Progenitor cell of endocrine pancreas (in vitro differentiated cells): ENCODE measurements at regions not wholly inside any gene's neighbourhood (a gene's known extent, or its start where the extent isn't known, plus 50 kb on each side); places are given as distances from the start of the nearest gene placed in this dataset.

ENCODE experiments used
- DNase-seq: peaks from one replicate; pipeline ENCODE4 v3.0.0; 2021; ENCODE audit warnings: low spot score; ENCODE audit not compliant: unreplicated experiment
- H3K27ac Mint-ChIP-seq: 2 replicates; pipeline ENCODE4 v1.8.0; 2021; ENCODE audit warnings: mild to moderate bottlenecking, moderate library complexity, mixed read lengths
- H3K27me3 Mint-ChIP-seq: 2 replicates; pipeline ENCODE4 v1.8.0; 2021; ENCODE audit warnings: mixed read lengths
- H3K36me3 Mint-ChIP-seq: 2 replicates; pipeline ENCODE4 v1.8.0; 2022; ENCODE audit warnings: mixed read lengths; ENCODE audit not compliant: insufficient read depth
- H3K4me1 Mint-ChIP-seq: 2 replicates; pipeline ENCODE4 v1.8.0; 2021; ENCODE audit warnings: low read depth, mixed read lengths
- H3K4me3 Mint-ChIP-seq: 2 replicates; pipeline ENCODE4 v1.8.0; 2021; ENCODE audit warnings: low read depth, mild to moderate bottlenecking, moderate library complexity, mixed read lengths
- H3K9me3 Mint-ChIP-seq: 2 replicates; pipeline ENCODE4 v1.8.0; 2021; ENCODE audit warnings: low read depth, mixed read lengths
- CTCF ChIP-seq: fragments of 200-600 bp; sonication (generic); IDR thresholded peaks from one replicate; pipeline ENCODE4 v1.5.0; 2021; ENCODE audit warnings: antibody characterized with exemption, mild to moderate bottlenecking; ENCODE audit not compliant: unreplicated experiment

GRCh38 chr14:51386983-51387735, 147.1 kb downstream of the TMX1 start:
- Mint-ChIP-seq H3K9me3 (no peaks in the 10 kb centered on the region), H3K27ac (no peak overlapping the region), H3K4me1 (peaks cover 25% of the 10 kb centered on the region), H3K27me3 (no peaks in the 10 kb centered on the region), H3K36me3 (no peaks in the 10 kb centered on the region), H3K4me3 (no peak overlapping the region)
- no peak for TF ChIP-seq CTCF
- DNase-seq: no peak

DNA sequence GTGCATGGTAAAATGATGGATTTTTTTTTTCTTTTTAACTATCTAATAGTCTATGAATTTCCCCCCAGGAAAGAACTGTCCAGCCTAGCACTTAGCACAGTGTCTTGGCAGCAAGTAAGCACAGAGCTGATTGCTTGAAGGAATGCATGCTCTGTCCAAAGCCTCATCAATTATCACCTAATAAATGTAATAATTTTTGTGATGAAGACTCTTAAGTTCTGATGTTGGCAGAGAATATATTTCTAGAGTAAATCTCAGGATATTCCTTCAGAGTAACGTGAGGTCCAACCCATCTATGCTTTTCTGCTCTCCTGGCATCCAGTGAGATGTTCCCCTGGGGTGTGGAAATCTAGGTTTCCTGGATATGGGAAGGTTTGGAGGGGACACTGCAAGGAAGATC, 152.4 kb downstream of the TMX1 start:
- DNase-seq: no peak
- H3K9me3 Mint-ChIP-seq: no peaks in the 10 kb centered on the region
- H3K4me1 Mint-ChIP-seq: peaks cover 31% of the 10 kb centered on the region
- no peak overlapping the region for H3K4me3 Mint-ChIP-seq
- no peaks in the 10 kb centered on the region for H3K27me3 Mint-ChIP-seq
- no peak for TF ChIP-seq CTCF
- H3K27ac Mint-ChIP-seq: no peak overlapping the region
- no peaks in the 10 kb centered on the region for H3K36me3 Mint-ChIP-seq

DNA sequence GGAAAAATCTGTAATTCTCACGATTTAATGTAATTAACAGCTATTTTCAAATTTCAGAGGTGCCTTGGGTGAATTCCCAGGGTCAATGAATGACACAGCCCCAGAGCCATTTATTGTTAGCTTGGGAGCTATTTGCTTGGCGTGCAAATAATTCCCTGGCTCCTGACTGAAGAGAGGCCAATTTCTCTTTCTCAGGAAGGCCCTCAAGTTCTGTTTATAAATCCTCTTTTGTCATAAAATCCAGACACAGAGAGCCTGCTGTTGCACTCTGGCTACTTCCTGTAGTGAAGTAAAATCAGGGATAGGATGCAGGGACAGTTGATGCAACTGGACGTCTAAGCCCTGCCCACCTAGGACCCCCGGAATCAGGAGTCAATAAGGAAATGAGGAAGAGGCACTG, 154.3 kb downstream of the TMX1 start:
- no peak for TF ChIP-seq CTCF

DNA sequence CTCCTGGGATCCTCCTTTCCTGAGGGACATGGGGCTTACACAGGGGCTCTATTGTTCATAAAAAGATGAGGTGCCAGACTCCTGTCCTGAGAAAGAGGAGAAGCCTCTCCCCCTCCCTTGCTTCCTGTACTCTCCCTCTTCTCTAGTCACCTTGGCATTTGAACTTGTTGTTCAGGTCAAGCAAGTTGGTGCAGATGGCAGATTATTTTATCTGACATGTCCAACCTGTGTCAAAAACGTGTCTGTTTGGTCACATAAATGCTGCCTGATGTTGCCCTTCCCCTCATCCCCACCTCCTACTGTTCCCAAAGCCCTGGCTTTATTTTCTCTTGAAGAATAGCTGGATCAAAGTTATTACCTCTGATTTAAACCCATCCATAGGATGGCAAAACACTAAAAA, 154.8 kb downstream of the TMX1 start:
- no peak for TF ChIP-seq CTCF
- Mint-ChIP-seq H3K27me3 (no peaks in the 10 kb centered on the region), H3K36me3 (no peaks in the 10 kb centered on the region), H3K27ac (no peak overlapping the region), H3K4me3 (no peak overlapping the region), H3K9me3 (no peaks in the 10 kb centered on the region), H3K4me1 (peaks cover 34% of the 10 kb centered on the region)
- DNase-seq: no peak

More for the DNA sequence above, 154.3 kb downstream of the TMX1 start:
- no peak overlapping the region for H3K27ac Mint-ChIP-seq
- no peak for DNase-seq
- no peaks in the 10 kb centered on the region for H3K27me3 Mint-ChIP-seq
- H3K4me1 Mint-ChIP-seq: peaks cover 34% of the 10 kb centered on the region
- no peak overlapping the region for H3K4me3 Mint-ChIP-seq
- H3K9me3 Mint-ChIP-seq: no peaks in the 10 kb centered on the region
- H3K36me3 Mint-ChIP-seq: no peaks in the 10 kb centered on the region

- H3K4me1 Mint-ChIP-seq: peaks cover 34% of the 10 kb centered on the region
- no peak overlapping the region for H3K4me3 Mint-ChIP-seq
- no peaks in the 10 kb centered on the region for H3K27me3 Mint-ChIP-seq
- TF ChIP-seq CTCF: no peak
- no peak for DNase-seq
- no peaks in the 10 kb centered on the region for H3K9me3 Mint-ChIP-seq
- H3K27ac Mint-ChIP-seq: peak overlapping the region; percentile 85
- H3K36me3 Mint-ChIP-seq: no peaks in the 10 kb centered on the region
Observed at GRCh38 chr14:51395361-51395849, 155.4 kb downstream of the TMX1 start.
